ENCODE measurements at regions not wholly inside any gene's neighbourhood (a gene's known extent, or its start where the extent isn't known, plus 50 kb on each side); places are given as distances from the start of the nearest gene placed in this dataset.

DNA sequence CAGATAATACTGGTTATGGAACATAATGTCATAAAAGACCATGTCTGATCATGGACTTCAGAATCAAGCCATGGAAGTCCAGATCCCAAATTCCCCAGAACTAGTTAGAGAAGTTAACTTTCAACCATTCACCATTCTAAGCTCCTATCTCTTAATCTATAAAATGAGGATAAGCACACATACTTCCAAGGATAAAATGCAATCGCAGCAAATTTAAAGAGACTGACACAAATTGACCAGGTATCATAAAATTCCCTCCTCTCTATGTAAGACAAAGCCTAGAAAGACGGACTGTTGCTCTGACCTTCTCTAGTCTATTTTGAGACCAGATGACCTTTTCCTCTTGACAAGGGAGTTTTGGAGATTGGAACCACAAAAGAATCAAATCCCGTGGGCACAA is 426.7 kb downstream of the PLPP3 start:
- intact Hi-C loops (cut with micrococcal nuclease; ENCODE audit: unreplicated experiment): no loop called here
- CTCF ChIA-PET: no interaction called here
- no TSS peak for BruUV-seq (replicated peaks)

DNA sequence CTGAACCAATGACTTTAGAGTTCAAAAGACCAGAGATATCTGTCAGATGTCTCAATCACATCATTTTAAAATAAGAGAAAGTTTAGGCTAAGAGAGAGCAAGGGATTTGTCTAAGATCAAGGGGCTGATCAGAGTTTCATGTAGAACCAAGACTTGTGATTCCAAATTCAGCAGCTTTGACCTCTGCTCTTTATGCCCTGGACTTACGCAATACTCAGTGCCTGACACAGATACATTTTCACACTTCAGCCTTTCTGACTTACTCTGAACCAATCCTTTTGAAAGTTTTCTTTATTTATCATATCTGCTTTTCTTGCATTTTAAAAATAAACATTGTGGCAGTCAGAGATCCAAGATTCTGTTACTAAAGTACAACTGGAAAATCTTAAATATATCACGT is 428.0 kb downstream of the PLPP3 start:
- Mint-ChIP-seq H3K9me3 (ENCODE audit: low read depth, unreplicated experiment) (peaks cover 8% of the 10 kb centered on the region), H3K4me1 (ENCODE audit: low read depth, unreplicated experiment) (no peaks in the 10 kb centered on the region), H3K4me3 (ENCODE audit: low read depth, unreplicated experiment) (no peak overlapping the region), H3K36me3 (ENCODE audit: insufficient read depth, unreplicated experiment) (no peaks in the 10 kb centered on the region), H3K27ac (ENCODE audit: unreplicated experiment) (no peak overlapping the region), H3K27me3 (ENCODE audit: unreplicated experiment) (peaks cover 8% of the 10 kb centered on the region)
- DNase-seq: no peak
- no TSS peak for BruUV-seq (replicated peaks)
- no peak for TF ChIP-seq CTCF (IDR thresholded peaks at IDR 0.05; ENCODE audit: unreplicated experiment)
- CTCF ChIA-PET: no interaction called here
- intact Hi-C loops (cut with micrococcal nuclease; ENCODE audit: unreplicated experiment): no loop called here

More for the DNA sequence above, 426.7 kb downstream of the PLPP3 start:
- no peak for TF ChIP-seq CTCF (IDR thresholded peaks at IDR 0.05; ENCODE audit: unreplicated experiment)
- Mint-ChIP-seq H3K4me3 (ENCODE audit: low read depth, unreplicated experiment) (no peak overlapping the region), H3K4me1 (ENCODE audit: low read depth, unreplicated experiment) (no peaks in the 10 kb centered on the region), H3K36me3 (ENCODE audit: insufficient read depth, unreplicated experiment) (no peaks in the 10 kb centered on the region), H3K27ac (ENCODE audit: unreplicated experiment) (no peak overlapping the region), H3K9me3 (ENCODE audit: low read depth, unreplicated experiment) (peaks cover 8% of the 10 kb centered on the region), H3K27me3 (ENCODE audit: unreplicated experiment) (peaks cover 8% of the 10 kb centered on the region)
- DNase-seq: no peak

DNA sequence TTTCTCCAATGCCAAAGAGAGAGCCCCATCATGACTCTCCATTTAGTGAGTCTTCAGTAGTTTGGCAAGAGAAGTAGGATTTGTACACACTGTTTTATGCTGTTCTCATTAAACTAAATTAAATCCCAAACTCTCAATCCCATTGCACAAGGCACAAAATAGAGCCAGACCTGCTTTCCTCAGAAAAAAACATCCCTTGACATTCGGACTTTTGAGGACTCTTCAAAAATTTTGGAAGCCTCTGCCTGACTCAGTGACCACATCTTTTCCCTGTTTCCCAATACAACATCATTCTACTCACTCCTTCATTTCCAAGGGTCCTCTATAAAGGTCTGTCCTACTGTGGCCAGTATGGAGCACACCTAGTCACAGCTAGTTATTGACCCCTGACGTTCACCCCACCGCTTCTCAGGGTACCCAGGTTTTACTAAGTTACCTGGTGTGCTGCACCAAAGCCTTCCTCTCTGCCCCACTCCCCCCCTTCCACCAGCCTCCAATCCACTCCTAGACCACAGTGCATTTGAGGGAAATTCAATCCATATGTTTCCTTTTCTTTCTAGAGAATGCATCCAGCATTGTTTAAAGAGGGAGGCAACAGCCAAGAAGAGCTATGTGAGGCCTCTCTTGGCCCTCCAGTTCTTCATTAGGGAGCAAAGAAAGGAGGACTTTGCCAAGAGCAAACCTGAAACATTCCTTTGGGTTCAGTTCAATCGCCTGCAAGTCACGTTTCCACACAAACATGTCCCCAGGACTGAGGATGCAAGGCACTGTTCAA is 428.7 kb downstream of the PLPP3 start:
- CTCF ChIA-PET: no interaction called here
- no peak for DNase-seq
- no peaks in the 10 kb centered on the region for H3K36me3 Mint-ChIP-seq (ENCODE audit: insufficient read depth, unreplicated experiment)
- no peaks in the 10 kb centered on the region for H3K4me1 Mint-ChIP-seq (ENCODE audit: low read depth, unreplicated experiment)
- intact Hi-C loops (cut with micrococcal nuclease; ENCODE audit: unreplicated experiment): no loop called here
- TF ChIP-seq CTCF (IDR thresholded peaks at IDR 0.05; ENCODE audit: unreplicated experiment): no peak
- no peak overlapping the region for H3K4me3 Mint-ChIP-seq (ENCODE audit: low read depth, unreplicated experiment)
- BruUV-seq (replicated peaks): no TSS peak
- H3K27me3 Mint-ChIP-seq (ENCODE audit: unreplicated experiment): peaks cover 8% of the 10 kb centered on the region
- peaks cover 8% of the 10 kb centered on the region for H3K9me3 Mint-ChIP-seq (ENCODE audit: low read depth, unreplicated experiment)
- H3K27ac Mint-ChIP-seq (ENCODE audit: unreplicated experiment): no peak overlapping the region

- CTCF ChIA-PET: no interaction called here
- Mint-ChIP-seq H3K4me3 (ENCODE audit: low read depth, unreplicated experiment) (no peak overlapping the region), H3K27ac (ENCODE audit: unreplicated experiment) (no peak overlapping the region), H3K36me3 (ENCODE audit: insufficient read depth, unreplicated experiment) (no peaks in the 10 kb centered on the region), H3K27me3 (ENCODE audit: unreplicated experiment) (peaks cover 8% of the 10 kb centered on the region), H3K4me1 (ENCODE audit: low read depth, unreplicated experiment) (no peaks in the 10 kb centered on the region), H3K9me3 (ENCODE audit: low read depth, unreplicated experiment) (peaks cover 8% of the 10 kb centered on the region)
- no peak for DNase-seq
- TF ChIP-seq CTCF (IDR thresholded peaks at IDR 0.05; ENCODE audit: unreplicated experiment): no peak
- intact Hi-C loops (cut with micrococcal nuclease; ENCODE audit: unreplicated experiment): no loop called here
- BruUV-seq (replicated peaks): no TSS peak
Measured at GRCh38 chr1:56149761-56150160, 429.6 kb downstream of the PLPP3 start.

Data from Calu3 (cell line).